HUES48 (cell line): ENCODE measurements at regions not wholly inside any gene's neighbourhood (a gene's known extent, or its start where the extent isn't known, plus 50 kb on each side); places are given as distances from the start of the nearest gene placed in this dataset.

Experiments
- H3K27ac ChIP-seq: one replicate; pipeline ENCODE4 v1.7.0; 2013; ENCODE audit warnings: low read depth, low read length, inconsistent platforms
- H3K27me3 ChIP-seq: 2 replicates; pipeline ENCODE4 v1.6.1; 2013; ENCODE audit warnings: mild to moderate bottlenecking, low read length; ENCODE audit not compliant: control insufficient read depth, insufficient read depth
- H3K36me3 ChIP-seq: 2 replicates; pipeline ENCODE4 v1.6.1; 2013; ENCODE audit warnings: low read length; ENCODE audit not compliant: control insufficient read depth, insufficient read depth
- H3K4me1 ChIP-seq: 2 replicates; pipeline ENCODE4 v1.6.1; 2013; ENCODE audit warnings: mild to moderate bottlenecking, low read length; ENCODE audit not compliant: control insufficient read depth, insufficient read depth
- H3K4me3 ChIP-seq: 2 replicates; pipeline ENCODE4 v1.5.1; 2013; ENCODE audit warnings: mild to moderate bottlenecking, low read depth, low read length
- H3K9ac ChIP-seq: 2 replicates; pipeline ENCODE4 v1.6.1; 2013; ENCODE audit warnings: mild to moderate bottlenecking, low read depth, low read length, moderate library complexity
- H3K9me3 ChIP-seq: 2 replicates; pipeline ENCODE4 v1.6.1; 2013; ENCODE audit warnings: low read length; ENCODE audit not compliant: control insufficient read depth, insufficient read depth

GRCh38 chr6:140747114-140747513, 1372.7 kb upstream of the CITED2 start:
- Histone ChIP-seq H3K27me3 (no peaks in the 10 kb centered on the region), H3K36me3 (no peaks in the 10 kb centered on the region), H3K9ac (no peak overlapping the region), H3K4me1 (no peaks in the 10 kb centered on the region), H3K4me3 (no peak overlapping the region), H3K9me3 (peaks cover 24% of the 10 kb centered on the region), H3K27ac (no peak overlapping the region)

GRCh38 chr6:140744659-140745320, 1370.3 kb upstream of the CITED2 start:
- Histone ChIP-seq H3K4me1 (no peaks in the 10 kb centered on the region), H3K27ac (no peak overlapping the region), H3K9ac (no peak overlapping the region), H3K4me3 (no peak overlapping the region), H3K27me3 (no peaks in the 10 kb centered on the region), H3K36me3 (no peaks in the 10 kb centered on the region), H3K9me3 (peaks cover 24% of the 10 kb centered on the region)

GRCh38 chr6:140736231-140736630, 1361.8 kb upstream of the CITED2 start:
- Histone ChIP-seq H3K27ac (no peak overlapping the region), H3K4me3 (no peak overlapping the region), H3K4me1 (no peaks in the 10 kb centered on the region)

GRCh38 chr6:140732991-140733390, 1358.5 kb upstream of the CITED2 start:
- H3K4me1 ChIP-seq, result no peaks in the 10 kb centered on the region
- no peaks in the 10 kb centered on the region for H3K9me3 ChIP-seq
- no peak overlapping the region for H3K9ac ChIP-seq
- H3K27ac ChIP-seq, result no peak overlapping the region
- no peak overlapping the region for H3K4me3 ChIP-seq
- no peaks in the 10 kb centered on the region for H3K36me3 ChIP-seq
- no peaks in the 10 kb centered on the region for H3K27me3 ChIP-seq

More at GRCh38 chr6:140736231-140736630, 1361.8 kb upstream of the CITED2 start:
- H3K9ac ChIP-seq, result no peak overlapping the region
- H3K9me3 ChIP-seq, result no peaks in the 10 kb centered on the region
- H3K27me3 ChIP-seq, result no peaks in the 10 kb centered on the region
- H3K36me3 ChIP-seq, result no peaks in the 10 kb centered on the region

- H3K27me3 ChIP-seq, result no peaks in the 10 kb centered on the region
- H3K9me3 ChIP-seq, result no peaks in the 10 kb centered on the region
- no peak overlapping the region for H3K27ac ChIP-seq
- no peak overlapping the region for H3K4me3 ChIP-seq
- no peak overlapping the region for H3K9ac ChIP-seq
- H3K4me1 ChIP-seq, result no peaks in the 10 kb centered on the region
- H3K36me3 ChIP-seq, result no peaks in the 10 kb centered on the region
These were observed 1357.7 kb upstream of the CITED2 start for GRCh38 chr6:140732155-140732554.

- Histone ChIP-seq H3K4me3 (no peak overlapping the region), H3K36me3 (no peaks in the 10 kb centered on the region), H3K4me1 (no peaks in the 10 kb centered on the region), H3K9me3 (no peaks in the 10 kb centered on the region), H3K9ac (no peak overlapping the region), H3K27me3 (no peaks in the 10 kb centered on the region), H3K27ac (no peak overlapping the region)
These were observed 1357.3 kb upstream of the CITED2 start for GRCh38 chr6:140731741-140732140.

- Histone ChIP-seq H3K9me3 (no peaks in the 10 kb centered on the region), H3K9ac (no peak overlapping the region), H3K36me3 (no peaks in the 10 kb centered on the region), H3K4me3 (no peak overlapping the region), H3K27me3 (no peaks in the 10 kb centered on the region), H3K4me1 (no peaks in the 10 kb centered on the region), H3K27ac (no peak overlapping the region)
These were observed 1355.1 kb upstream of the CITED2 start for GRCh38 chr6:140729521-140729920.

- Histone ChIP-seq H3K36me3 (no peaks in the 10 kb centered on the region), H3K4me3 (no peak overlapping the region), H3K4me1 (no peaks in the 10 kb centered on the region), H3K27ac (no peak overlapping the region), H3K27me3 (no peaks in the 10 kb centered on the region), H3K9me3 (0 out of 2 replicates have a peak, but pooled peaks cover under 1% of the 10 kb centered on the region), H3K9ac (no peak overlapping the region)
These were observed 1343.6 kb upstream of the CITED2 start for GRCh38 chr6:140718021-140718420.

- Histone ChIP-seq H3K4me1 (no peaks in the 10 kb centered on the region), H3K36me3 (no peaks in the 10 kb centered on the region), H3K27ac (no peak overlapping the region), H3K9me3 (no peaks in the 10 kb centered on the region), H3K27me3 (no peaks in the 10 kb centered on the region), H3K9ac (no peak overlapping the region), H3K4me3 (no peak overlapping the region)
These were observed 1339.0 kb upstream of the CITED2 start for GRCh38 chr6:140713495-140713894.

- Histone ChIP-seq H3K36me3 (no peaks in the 10 kb centered on the region), H3K9me3 (no peaks in the 10 kb centered on the region), H3K4me1 (no peaks in the 10 kb centered on the region), H3K9ac (no peak overlapping the region), H3K4me3 (no peak overlapping the region), H3K27me3 (no peaks in the 10 kb centered on the region), H3K27ac (no peak overlapping the region)
These were observed 1336.7 kb upstream of the CITED2 start for GRCh38 chr6:140711019-140711613.

- Histone ChIP-seq H3K9ac (no peak overlapping the region), H3K27ac (no peak overlapping the region), H3K4me1 (no peaks in the 10 kb centered on the region), H3K36me3 (no peaks in the 10 kb centered on the region), H3K4me3 (no peak overlapping the region), H3K9me3 (peaks cover 2% of the 10 kb centered on the region), H3K27me3 (no peaks in the 10 kb centered on the region)
These were observed 1334.0 kb upstream of the CITED2 start for GRCh38 chr6:140708441-140708840.
